Activated CD8-positive, alpha-beta memory T cell treated with anti-CD3 and anti-CD28 coated beads for 48 hours (primary cell): ENCODE measurements at regions not wholly inside any gene's neighbourhood (a gene's known extent, or its start where the extent isn't known, plus 50 kb on each side); places are given as distances from the start of the nearest gene placed in this dataset.
"Not testable (repeated sequence)": the region's sequence is repeated elsewhere in the genome, so short reads cannot be mapped to it uniquely, and the experiment has no call there.

Experiments used
- DNase-seq, 3 experiments: peaks; one replicate each; pipeline ENCODE4 v3.0.0-alpha.2; 2020; ENCODE audit warnings: low read depth in 2 of 3, low spot score in 2 of 3

DNA sequence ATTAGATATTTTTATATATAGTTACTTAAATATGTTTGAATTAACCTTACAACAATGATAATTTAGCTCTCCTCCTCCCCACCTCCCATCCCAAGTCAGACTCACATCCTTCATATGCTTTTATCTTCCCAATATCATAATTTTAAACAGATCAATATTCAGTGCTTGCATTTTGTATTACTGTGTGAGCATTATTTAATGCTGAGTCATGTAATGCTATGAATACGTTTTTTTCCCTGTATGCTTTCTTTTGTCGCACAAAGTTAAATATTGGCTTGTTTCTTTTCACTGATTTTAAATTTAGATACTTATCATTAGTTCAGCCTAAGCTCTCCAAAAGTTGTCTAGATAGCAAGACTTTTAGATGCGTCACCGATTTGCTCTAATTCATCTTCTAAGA is 471.6 kb upstream of the SGO1 start:
- no peak for DNase-seq

DNA sequence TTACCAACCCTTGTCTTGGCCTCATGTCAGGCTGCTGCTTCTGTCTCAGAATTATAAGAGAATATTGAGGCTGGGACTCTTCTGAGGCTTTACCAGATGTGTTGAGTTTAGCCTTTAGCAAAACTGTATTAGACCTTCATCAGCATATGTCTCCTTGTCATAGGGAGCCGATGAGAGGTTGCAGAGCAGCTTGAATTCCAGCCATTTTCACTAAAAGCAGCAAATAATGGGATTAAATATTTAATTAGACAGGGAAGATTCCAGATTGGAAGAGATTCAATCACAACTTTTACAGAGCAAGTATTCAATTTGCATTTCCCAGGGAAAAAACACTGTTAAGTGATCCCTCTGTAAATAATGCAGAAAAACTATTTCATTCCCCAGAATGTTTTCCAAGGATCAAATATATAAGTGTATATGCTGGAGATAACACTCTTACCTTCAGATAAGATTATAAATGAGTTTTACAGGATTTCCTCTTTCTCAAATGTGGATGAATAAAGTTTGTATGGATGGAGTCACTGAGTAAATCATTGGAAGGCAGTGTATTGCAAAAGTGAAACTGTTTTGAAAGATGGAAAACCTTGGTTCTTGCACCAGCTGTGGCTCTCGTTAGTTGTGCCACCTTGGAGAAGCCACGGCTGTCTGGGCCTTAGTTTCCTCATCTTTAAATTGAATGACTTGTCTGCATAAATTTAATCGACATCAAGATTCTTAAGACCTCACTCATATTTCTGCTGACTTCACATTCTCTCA is 466.4 kb upstream of the SGO1 start:
- DNase-seq = no peak

DNA sequence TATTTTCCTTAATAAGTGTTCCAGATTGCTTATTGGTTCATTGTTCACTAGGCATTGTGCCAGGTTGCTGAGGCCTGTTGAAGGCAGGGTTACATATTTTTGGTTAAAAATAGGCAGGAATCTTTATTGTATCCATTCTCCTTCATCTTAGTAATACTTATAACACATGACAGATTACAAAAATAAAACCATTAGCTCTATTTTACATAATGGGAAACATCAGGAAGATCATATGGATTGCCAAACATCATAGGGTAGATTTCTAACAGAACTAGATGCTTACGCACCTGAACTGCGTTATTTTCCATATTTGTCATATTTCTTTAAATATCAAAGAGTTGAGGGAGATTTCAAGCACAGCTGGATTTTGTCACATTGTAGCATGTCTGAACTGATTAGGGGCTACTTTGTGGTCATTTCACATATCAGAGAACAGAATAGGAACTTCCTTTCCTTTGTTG is 462.9 kb upstream of the SGO1 start:
- DNase-seq = no peak

DNA sequence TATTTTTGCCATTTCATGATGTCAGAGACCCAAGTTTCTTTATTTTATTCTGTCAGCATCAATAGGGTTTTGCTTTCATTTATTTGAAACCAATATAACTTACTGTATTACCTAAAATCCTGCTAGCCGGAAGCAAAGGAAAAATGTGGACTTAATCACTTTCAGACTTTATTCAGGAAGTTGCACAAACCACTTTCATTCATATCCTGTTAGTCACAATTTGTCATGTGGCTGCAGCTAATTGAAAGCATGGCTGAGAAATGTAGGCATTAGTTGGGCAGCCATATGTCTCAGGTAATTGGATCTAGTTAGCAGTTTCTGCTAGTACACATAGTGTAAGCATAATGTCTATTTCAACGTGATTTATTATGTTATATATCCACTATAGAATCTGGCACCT is 462.3 kb upstream of the SGO1 start:
- no peak for DNase-seq

DNA sequence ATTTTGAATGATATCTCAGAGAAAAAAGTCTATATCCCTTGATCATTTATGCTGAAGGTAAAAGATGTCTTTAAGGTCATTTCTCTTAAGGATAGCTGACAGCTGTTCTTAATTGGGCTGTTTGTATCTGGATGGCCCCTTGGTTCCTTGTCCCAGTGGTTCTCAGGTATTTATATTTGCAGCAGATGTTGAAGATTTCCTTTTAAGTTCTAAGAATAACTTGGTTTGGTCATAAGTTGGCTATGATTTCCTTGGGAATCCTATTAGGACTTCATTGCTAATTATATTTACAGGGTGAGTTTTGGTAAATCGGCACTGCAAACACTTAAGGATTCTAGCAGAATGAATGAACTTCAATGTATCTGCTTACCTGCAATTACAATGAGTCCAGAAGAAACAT is 460.4 kb upstream of the SGO1 start:
- no peak for DNase-seq

DNA sequence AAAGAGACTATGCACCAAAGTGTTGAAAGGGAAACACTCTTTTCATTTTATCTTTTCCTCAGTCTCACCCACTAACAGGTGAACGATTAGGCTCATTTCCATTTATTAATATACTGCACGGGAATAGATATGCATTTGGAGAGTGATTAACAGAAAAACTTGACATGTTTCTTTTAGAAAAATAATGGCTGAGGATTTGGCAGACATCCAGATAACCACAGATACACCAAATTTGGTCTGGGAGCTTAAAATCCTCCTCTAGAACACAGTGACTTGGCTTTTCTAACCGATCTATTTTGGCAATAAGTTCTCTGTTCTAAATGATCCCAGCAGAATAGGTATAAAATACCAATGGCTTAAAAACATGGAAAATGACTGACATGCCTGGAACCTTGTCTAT is 459.3 kb upstream of the SGO1 start:
- DNase-seq = no peak

DNA sequence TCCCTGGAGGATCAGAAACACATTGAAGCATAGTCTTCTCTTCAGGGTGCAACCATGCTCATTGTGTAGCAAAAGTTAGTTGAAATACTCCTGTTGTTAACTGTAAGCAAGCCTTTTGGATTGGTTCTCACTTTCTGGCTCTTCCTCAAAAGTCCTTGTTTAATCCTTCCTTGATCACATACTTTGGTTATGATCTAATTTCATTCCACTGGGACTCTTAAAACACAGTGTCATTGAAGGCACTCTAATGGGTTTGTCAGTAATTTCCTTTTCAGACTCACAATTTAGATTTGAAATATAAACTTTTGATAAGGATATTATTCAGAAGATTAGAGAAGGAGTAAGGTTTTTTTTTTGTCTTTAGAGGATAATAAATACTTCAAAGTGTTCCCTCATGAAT is 451.7 kb upstream of the SGO1 start:
- no peak for DNase-seq

DNA sequence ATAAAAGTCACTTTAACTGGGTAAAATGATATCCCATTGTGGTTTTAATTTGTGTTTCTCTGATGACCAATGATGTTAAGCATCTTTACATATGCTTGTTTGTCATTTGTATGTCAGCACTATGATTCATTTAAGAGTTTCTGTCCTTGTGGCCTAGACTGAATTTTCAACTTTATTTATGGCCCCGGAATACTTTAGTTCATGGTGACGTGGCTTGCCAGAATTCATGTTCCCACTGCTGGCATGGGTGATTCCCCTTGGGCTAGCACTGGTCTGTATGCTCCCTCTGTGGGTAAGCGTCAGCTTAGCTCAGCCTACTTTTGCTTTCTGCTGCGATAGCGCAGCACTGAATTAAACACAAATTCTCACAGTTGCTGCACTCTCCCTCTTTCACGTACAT is 436.3 kb upstream of the SGO1 start:
- DNase-seq = no peak

DNA sequence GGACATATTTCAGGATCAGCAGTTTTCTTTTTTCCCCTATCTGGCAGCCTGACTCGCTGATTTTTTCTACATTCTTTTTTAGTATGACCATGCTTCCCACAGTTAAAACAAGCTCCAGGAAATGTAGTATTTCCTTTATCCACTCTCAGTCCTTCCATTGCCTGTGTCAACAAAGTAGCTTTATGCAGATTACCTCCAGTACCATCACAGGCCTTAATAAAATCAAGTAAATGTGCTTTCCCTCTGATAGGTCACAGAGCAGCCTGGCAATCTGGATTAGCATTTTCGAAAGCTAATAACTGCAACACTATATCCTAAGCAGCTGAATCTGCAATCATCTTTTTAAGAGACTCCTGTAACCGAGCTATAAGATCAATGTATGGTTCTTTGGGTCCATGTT is 432.6 kb upstream of the SGO1 start:
- DNase-seq = not testable (repeated sequence)

DNA sequence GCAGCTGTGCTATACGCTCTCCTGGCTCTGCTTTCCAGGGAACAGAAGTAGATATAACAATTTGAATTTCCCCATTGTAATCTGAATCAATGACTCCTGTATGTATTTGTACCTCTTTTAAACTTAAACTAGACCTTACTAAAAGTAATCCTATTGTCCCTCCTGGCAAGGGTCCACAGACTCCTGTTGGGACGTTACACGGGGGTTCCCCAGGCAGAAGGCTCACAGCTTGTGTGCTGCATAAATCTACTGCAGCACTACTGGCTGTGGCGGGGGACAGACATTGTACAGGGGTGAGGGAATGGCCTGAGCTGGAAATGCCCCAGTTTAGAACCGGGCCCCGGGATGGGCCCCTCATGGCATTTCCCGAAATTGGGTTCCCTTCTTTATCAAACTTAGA is 432.2 kb upstream of the SGO1 start:
- not testable (repeated sequence) for DNase-seq

DNA sequence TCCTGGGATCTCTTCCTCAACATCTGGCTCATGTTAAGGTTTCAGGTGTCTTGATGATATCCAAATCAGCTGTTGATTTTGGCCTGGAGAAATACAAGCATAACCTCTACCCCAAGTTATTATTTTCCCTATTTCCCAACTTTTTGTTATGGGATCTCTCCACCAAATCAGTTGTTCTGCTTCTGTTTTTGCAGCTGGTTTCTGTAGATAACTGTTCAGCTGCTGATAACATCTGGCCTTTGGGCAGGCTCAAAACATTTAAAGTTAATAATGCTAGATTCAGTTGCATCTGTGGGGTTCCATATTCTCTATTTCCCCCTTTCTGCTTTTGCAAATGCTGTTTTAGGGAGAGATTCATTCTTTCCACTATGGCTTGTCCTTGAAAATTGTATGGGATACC is 430.0 kb upstream of the SGO1 start:
- DNase-seq = not testable (repeated sequence)

DNA sequence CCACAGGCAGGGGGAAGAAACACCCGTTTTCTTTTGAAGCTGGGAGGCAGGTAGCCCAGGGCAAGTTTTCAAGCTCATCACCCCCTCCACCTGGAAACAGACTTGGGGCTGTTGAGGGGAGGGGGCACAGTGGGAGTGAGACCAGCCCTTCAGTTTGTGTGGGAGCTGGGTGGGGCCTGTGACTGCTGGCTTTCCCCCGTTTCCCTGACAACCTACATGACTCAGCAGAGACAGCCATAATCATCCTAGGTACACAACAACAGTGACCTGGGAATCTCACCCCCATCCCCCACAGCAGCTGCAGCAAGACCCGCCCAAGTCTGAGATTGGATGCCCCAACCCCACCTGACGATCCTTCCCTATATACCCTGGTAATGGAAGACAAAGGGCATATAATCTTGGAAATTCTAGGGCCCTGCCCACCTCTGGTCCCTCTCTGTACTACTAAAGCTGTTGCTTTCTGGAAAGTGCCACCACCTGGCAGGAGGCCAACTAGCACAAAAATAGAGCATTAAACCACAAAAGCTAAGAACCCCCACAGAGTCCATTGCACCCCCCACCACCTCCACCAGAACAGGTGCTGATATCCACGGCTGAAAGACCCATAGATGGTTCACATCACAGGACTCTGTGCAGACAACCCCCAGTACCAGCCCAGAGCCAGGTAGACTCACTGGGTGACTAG is 422.2 kb upstream of the SGO1 start:
- DNase-seq = no peak

DNA sequence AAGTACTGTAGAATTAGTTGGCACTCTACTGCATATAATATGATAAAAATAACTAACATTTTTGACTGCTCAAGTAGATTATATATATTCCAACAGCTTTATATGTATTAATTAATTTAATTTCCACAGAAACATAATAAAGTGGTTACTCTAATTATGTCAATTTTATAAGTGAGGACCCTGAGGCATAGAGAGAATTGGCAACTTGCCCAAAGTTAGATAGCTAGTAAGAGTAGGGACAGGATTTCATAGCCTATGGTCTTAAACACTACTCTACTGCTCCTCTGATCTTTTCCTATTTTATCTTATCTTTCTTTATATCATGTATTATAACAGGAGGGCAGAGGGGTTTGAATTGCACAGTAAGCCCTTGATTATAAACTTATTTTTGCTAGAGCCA is 418.7 kb upstream of the SGO1 start:
- DNase-seq = no peak

DNA sequence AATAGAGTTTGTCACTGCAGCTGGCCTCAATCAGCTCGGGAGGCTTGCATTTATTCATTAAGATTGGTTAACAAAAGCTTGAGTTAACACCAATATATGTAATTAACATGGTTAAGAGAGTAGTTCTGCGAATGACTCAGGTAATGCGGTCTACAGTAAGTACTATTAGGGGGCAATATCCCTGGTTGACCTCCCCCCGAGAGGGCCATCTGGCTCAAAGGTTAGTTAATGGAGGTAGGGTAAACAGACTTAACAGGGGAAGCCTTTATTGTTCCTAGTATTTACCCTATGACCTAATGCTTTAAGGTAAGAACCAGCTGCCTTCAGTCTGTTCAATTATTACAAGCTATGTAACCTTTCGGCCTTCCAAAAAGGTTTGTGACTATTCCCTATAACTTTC is 403.3 kb upstream of the SGO1 start:
- DNase-seq = no peak

DNA sequence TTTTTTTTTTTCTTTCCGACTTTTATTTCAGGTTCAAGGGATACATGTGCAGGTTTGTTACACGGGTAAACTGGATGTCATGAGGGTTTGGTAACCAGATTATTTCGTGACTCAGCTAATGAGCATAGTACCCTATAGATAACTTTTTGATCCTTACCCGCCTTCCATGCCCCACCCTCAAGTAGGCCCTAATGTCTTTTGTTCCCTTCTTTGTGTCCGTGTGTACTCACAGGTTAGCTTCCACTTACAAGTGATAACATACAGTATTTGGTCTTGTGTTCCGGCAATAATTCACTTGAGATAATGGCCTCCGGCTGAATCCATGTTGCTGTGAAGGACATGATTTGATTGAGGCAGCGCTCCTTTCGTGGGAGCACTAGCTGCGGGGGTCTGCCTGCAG is 402.8 kb upstream of the SGO1 start:
- DNase-seq = no peak

DNA sequence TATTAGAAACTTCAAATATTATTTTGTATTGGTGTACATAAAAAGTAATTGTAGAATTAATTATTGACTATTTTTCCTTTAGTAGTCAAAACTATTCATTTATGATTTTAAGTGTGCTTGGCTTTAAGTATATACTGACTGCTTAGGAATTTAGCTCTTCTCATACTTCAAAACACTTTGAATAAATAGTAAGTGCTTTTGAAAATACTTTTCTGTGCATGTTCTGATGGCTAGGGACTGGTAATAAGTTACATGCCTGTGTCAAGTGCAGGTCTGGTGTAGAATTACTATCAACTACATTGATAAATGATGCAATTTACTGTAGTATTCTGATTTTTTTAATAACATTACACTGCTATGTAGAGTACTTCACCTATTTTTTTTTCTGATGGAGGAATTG is 397.6 kb upstream of the SGO1 start:
- DNase-seq = no peak

DNA sequence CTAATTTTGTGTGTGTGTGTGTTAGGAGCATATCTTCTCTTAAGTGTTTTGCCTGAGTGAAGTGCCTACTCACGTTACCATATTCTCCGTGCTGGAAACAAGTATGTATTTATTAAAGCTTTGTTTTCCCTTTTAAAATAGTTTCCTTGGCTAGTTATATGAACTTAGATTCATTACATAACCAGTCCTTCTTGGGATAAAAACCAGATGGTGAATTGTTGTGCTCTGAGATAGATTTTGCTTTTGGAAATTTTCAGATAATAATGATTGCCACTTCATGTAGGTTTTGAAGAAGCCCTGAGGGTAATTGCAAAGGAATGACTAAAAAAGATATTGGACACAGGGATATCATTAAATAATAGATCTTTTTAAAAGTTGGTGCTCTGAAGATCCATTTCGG is 390.2 kb upstream of the SGO1 start:
- no peak for DNase-seq

DNA sequence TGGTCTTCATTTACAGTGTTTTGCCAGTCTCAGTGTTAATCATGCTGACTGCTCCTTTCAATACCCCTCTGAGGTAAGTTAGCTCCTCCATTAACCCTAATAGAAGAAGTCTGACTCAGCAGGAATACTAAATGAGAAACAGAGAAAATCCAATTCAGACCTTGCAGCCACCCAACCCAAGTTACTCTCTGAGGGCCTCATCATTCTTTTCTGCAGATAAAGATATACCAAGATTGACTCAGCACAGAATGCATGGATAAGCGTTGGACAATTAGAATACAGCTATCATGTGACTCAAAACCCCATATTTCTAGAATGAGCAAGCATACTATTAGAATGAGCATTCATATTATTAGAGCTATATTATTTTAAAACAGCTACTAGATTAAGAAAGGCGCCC is 389.1 kb upstream of the SGO1 start:
- DNase-seq = no peak

DNA sequence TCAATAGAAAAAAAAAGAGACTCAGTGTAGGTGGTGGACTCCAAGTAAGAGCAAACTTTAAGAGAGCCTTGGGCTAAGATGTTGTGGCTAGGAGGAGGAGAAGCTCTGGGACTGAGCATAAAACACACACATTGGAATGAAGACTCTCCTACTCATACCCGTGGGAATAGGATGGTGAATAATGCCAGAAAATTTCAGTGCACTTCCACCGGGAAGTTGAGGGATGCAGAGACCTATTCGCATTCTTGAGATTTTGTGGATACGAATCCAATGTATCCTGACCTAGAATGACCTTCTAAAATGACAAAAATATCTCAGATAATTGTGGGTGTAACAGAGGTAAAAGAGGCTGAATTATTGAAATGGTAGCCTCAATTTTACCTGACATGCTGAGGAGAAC is 388.7 kb upstream of the SGO1 start:
- no peak for DNase-seq

DNA sequence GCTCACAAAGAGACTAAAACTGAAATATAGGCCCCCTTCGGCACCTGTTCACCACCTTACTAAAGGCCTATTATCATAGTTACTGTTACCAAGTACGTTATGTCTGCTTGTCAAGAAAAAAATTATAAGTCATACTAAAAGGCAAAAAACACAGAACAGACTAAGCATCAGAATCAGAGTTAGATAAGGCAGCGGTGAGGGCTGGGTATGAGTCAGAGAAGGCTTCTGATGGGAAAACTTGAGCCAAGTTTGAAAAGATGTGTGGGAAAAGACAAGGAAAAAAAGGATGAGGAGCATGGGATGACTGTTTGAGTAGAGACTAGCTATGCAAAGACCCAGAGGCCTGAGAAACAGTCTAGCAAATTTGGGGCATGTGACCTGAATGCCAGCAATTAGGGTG is 387.2 kb upstream of the SGO1 start:
- DNase-seq = no peak

DNA sequence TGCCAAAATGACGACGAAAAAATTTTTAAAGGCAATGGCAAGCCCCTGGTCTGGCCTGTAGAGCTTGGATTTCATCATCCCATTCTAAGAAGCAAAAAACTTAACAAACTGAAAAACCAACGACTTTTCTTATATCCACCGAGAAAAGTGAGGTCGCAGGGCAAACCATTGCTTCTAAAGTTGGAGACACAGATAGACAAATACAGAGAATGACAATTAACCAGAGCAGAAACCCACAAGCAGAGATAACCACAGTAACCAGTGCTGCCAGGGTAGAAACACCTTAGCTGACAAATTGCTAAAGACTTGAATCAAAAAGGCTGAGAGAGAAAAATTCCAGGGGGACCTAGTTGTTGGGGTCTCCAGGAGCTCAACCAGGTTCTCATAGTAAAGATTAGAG is 386.5 kb upstream of the SGO1 start:
- no peak for DNase-seq

DNA sequence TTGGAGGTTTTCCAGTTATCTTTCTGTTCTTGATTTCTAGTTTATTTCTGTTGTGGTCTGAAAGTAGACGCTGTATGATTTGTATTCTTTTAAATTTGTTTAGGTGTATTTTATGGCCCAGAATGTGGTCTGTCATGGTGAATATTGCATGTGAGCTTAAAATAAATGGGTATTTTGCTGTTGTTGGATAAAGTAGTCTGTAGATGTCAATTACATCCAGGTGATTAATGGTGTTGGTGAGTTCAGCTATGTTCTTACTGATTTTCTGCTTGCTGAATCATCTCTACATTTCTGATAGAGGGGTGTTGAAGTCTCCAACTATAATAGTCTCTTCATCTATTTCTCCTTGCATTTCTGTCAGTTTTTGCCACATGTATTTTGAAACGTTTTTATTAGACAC is 383.3 kb upstream of the SGO1 start:
- DNase-seq = no peak

DNA sequence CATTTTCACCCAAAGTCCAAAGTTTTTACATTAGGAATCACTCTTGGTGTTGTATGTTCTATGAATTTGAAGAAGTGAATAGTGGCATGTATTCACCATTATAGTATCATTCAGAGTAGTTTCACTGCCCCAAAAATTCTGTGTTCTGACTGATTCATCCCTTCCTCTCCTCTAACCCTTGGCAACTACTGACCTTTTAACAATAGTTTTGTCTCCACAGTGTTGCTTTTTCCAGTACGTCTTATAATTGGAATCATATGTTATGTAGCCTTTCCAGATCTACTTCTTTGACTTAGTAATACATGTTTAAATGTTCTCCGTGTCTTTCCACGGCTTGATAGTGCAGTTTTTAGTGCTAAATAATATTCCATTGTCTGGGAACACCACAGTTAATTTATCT is 379.0 kb upstream of the SGO1 start:
- no peak for DNase-seq
